ENCODE measurements at regions not wholly inside any gene's neighbourhood (a gene's known extent, or its start where the extent isn't known, plus 50 kb on each side); places are given as distances from the start of the nearest gene placed in this dataset.

GRCh38 chr2:16885027-16885426 lies 219.4 kb upstream of the CYRIA start:
- TF ChIP-seq CTCF (IDR thresholded peaks at IDR 0.05; ENCODE audit: control insufficient read depth, extremely low read depth, insufficient read depth): no peak
- no peak for DNase-seq (ENCODE audit: low read depth)
- no peak overlapping the region for H3K4me3 ChIP-seq (ENCODE audit: low read depth, low read length)

DNA sequence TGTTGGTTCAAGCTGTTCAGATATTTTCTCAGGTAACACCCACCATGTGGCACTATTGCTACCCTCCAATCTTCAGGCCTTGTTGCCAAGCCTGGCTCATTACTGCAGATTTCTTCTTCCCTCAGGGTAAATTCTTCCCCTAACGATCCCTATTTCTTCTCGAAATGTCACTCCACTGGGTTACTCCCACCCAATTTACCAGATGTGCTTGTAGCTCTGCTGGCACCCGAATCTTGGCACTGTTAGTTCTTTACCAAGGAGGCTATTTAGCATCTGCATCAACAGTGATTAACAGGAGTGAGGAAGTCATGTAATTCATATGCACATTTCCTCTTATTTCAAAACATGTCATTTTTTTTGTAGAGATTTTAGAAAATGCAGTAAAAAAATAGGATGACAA lies 217.1 kb upstream of the CYRIA start:
- DNase-seq (ENCODE audit: low read depth): no peak
- no peak for TF ChIP-seq CTCF (IDR thresholded peaks at IDR 0.05; ENCODE audit: control insufficient read depth, extremely low read depth, insufficient read depth)
- no peak overlapping the region for H3K4me3 ChIP-seq (ENCODE audit: low read depth, low read length)

GRCh38 chr2:16881122-16881521 lies 215.5 kb upstream of the CYRIA start:
- no peak overlapping the region for H3K4me3 ChIP-seq (ENCODE audit: low read depth, low read length)
- TF ChIP-seq CTCF (IDR thresholded peaks at IDR 0.05; ENCODE audit: control insufficient read depth, extremely low read depth, insufficient read depth): no peak
- DNase-seq (ENCODE audit: low read depth): no peak

DNA sequence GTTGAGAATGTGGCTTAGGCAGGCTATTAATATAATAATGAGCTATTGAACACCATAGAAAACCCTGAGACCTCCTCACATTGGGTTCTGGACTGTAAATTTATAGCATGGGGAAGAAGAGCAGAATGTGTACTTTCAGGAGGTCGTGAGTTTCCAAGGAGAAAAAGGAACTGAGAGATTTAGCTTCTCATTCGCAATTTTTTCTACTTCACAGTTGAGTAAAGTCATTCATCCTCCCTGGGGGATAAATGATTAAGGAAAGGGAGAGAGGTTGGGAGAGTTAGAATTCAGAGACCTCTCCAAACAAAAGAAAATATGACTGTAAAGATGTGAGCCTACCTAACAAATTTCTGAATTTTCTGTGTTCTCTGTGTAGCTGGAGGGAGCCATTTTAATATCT lies 205.8 kb upstream of the CYRIA start:
- H3K4me3 ChIP-seq (ENCODE audit: low read depth, low read length): no peak overlapping the region
- DNase-seq (ENCODE audit: low read depth): no peak
- no peak for TF ChIP-seq CTCF (IDR thresholded peaks at IDR 0.05; ENCODE audit: control insufficient read depth, extremely low read depth, insufficient read depth)

DNA sequence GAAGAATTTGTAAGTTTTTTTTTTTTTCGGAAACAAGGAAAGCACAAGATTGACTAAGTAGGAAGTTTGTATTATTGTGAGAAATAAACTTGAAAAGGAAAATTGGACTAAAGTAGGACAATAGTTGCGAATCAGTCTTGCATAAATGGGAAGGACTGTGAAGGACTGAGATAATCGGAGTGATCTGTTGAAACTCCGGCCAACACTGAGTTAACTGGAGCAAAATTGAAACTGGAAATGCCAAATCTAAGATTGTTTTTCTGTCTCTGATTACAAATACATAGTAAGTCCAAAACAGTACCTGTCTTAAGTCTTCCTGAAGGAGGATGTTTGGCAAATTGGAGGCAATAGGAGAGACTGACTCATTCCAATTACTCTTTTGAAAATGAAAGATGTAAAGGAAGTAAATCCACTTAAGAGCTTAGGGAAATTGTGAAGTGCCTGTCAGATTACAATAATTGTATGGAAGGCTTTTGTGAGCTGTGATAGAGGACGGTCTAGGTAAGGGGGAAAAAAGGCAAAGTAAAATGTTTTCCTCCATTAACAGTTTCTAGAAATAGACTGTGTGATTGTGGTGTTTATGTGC lies 204.9 kb upstream of the CYRIA start:
- no peak for TF ChIP-seq CTCF (IDR thresholded peaks at IDR 0.05; ENCODE audit: control insufficient read depth, extremely low read depth, insufficient read depth)
- no peak overlapping the region for H3K4me3 ChIP-seq (ENCODE audit: low read depth, low read length)
- DNase-seq (ENCODE audit: low read depth): no peak

- no peak for TF ChIP-seq CTCF (IDR thresholded peaks at IDR 0.05; ENCODE audit: control insufficient read depth, extremely low read depth, insufficient read depth)
- no peak for DNase-seq (ENCODE audit: low read depth)
- no peak overlapping the region for H3K4me3 ChIP-seq (ENCODE audit: low read depth, low read length)
Observed at GRCh38 chr2:16869711-16870110, 204.1 kb upstream of the CYRIA start.

GRCh38 chr2:16862471-16862870 lies 196.8 kb upstream of the CYRIA start:
- TF ChIP-seq CTCF (IDR thresholded peaks at IDR 0.05; ENCODE audit: control insufficient read depth, extremely low read depth, insufficient read depth): no peak
- no peak overlapping the region for H3K4me3 ChIP-seq (ENCODE audit: low read depth, low read length)
- DNase-seq (ENCODE audit: low read depth): no peak

Data from LNCaP clone FGC (cell line).